HL-60 (cell line): ENCODE measurements at regions not wholly inside any gene's neighbourhood (a gene's known extent, or its start where the extent isn't known, plus 50 kb on each side); places are given as distances from the start of the nearest gene placed in this dataset.

Experiments used
- CTCF ChIP-seq: IDR thresholded peaks from one replicate; pipeline ENCODE4 v1.5.1; 2011; ENCODE audit warnings: low read length, control low read depth, inconsistent platforms; ENCODE audit not compliant: insufficient read depth
- GABPA ChIP-seq: IDR thresholded peaks from 2 replicates; pipeline ENCODE4 v1.6.1; 2012; ENCODE audit warnings: low read depth
- POLR2AphosphoS5 ChIP-seq: IDR thresholded peaks from 2 replicates; pipeline ENCODE4 v1.6.1; 2012; ENCODE audit warnings: low read depth
- REST ChIP-seq: IDR thresholded peaks from 2 replicates; pipeline ENCODE4 v1.6.1; 2012; ENCODE audit warnings: low read depth; ENCODE audit not compliant: insufficient replicate concordance
- SPI1 ChIP-seq: IDR thresholded peaks from 2 replicates; pipeline ENCODE4 v1.6.1; 2012; ENCODE audit warnings: low read depth, mild to moderate bottlenecking, borderline replicate concordance

GRCh38 chrX:110866421-110866820 lies 70.8 kb upstream of the CHRDL1 start:
- no peak for TF ChIP-seq CTCF
- TF ChIP-seq POLR2AphosphoS5 = no peak
- TF ChIP-seq SPI1 = no peak
- TF ChIP-seq GABPA = no peak
- no peak for TF ChIP-seq REST
